GM12891 (cell line): ENCODE measurements at regions not wholly inside any gene's neighbourhood (a gene's known extent, or its start where the extent isn't known, plus 50 kb on each side); places are given as distances from the start of the nearest gene placed in this dataset.
A peak's percentile ranks its signal among the peaks of the same experiment; 100 is the strongest.

Experiments
- PAX5 ChIP-seq: IDR thresholded peaks from 2 replicates; pipeline ENCODE4 v1.6.1; 2011; ENCODE audit warnings: low read length, moderate library complexity, mild to moderate bottlenecking; ENCODE audit not compliant: insufficient read depth, severe bottlenecking
- POLR2A ChIP-seq: IDR thresholded peaks from 2 replicates; pipeline ENCODE4 v1.6.1; 2011; ENCODE audit warnings: low read depth, low read length, control low read depth
- POLR2AphosphoS5 ChIP-seq: IDR thresholded peaks from 2 replicates; pipeline ENCODE4 v1.6.1; 2011; ENCODE audit warnings: low read depth, low read length, control low read depth
- POU2F2 ChIP-seq: IDR thresholded peaks from 2 replicates; pipeline ENCODE4 v1.6.1; 2011; ENCODE audit warnings: low read depth, mild to moderate bottlenecking, control low read depth, low read length, moderate library complexity
- SPI1 ChIP-seq: IDR thresholded peaks from 2 replicates; pipeline ENCODE4 v1.6.1; 2011; ENCODE audit warnings: low read depth, low read length, control low read depth
- TAF1 ChIP-seq: IDR thresholded peaks from 2 replicates; pipeline ENCODE4 v1.6.1; 2011; ENCODE audit warnings: low read depth, low read length, control low read depth

DNA sequence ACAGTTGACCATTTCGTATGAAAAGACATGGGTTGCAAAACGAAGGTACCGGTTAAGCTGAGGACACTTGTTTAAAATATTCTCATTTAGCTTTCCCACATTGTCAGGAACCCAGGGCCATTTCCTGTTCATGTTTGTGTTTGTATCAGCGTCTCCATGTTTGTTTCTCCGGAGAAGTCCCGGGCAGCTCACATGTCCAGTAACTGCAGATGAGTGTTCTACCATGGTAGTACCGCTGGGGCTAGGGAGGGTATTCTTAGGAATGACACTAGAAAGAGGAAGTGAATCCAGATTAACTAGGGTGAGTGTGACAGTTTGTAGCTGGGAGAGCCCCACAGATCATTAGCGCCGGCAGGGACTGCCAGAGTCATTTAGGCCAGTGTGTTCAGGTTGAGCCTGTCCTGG, 50.0 kb upstream of the EVL start:
- no peak for TF ChIP-seq POU2F2
- TF ChIP-seq POLR2A: no peak
- TF ChIP-seq POLR2AphosphoS5: no peak
- peak; percentile 99 for TF ChIP-seq SPI1
- TF ChIP-seq TAF1: no peak
- TF ChIP-seq PAX5: no peak
